ENCODE measurements at regions not wholly inside any gene's neighbourhood (a gene's known extent, or its start where the extent isn't known, plus 50 kb on each side); places are given as distances from the start of the nearest gene placed in this dataset.

GRCh38 chr2:216960671-216961268, 100.9 kb upstream of the TNP1 start (continued):
- no peak for TF ChIP-seq ZNF462 (CRISPR knock-in tag; IDR thresholded peaks at IDR 0.05)

- no peaks in the 10 kb centered on the region for H3K4me1 Mint-ChIP-seq
- Histone ChIP-seq H3K9me2 (ENCODE audit: insufficient read depth) (no peaks in the 10 kb centered on the region), H3K4me3 (no peak overlapping the region), H3K36me3 (ENCODE audit: insufficient read depth) (no peaks in the 10 kb centered on the region), H2AFZ (no peak overlapping the region), H3K79me2 (replicated peaks; ENCODE audit: insufficient read depth) (no peaks in the 10 kb centered on the region), H3K4me2 (no peak overlapping the region), H3K4me1 (ENCODE audit: insufficient read depth) (no peaks in the 10 kb centered on the region), H3K27ac (ENCODE audit: low read depth) (no peak overlapping the region), H3K27me3 (ENCODE audit: insufficient read depth) (no peaks in the 10 kb centered on the region), H3F3A (replicated peaks; ENCODE audit: low read depth) (no peaks in the 10 kb centered on the region), H4K20me1 (replicated peaks; ENCODE audit: insufficient read depth) (no peaks in the 10 kb centered on the region)
- ATAC-seq (no peak), DNase-seq (ENCODE audit: low spot score) (no peak)
- H3K9me3 Mint-ChIP-seq = 0 out of 3 replicates have a peak, but pooled peaks cover 5% of the 10 kb centered on the region
- TF ChIP-seq REST (IDR thresholded peaks at IDR 0.05; ENCODE audit: unreplicated experiment) (no peak), ETS1 (IDR thresholded peaks at IDR 0.05) (no peak), STAT1 (IDR thresholded peaks at IDR 0.05; ENCODE audit: unreplicated experiment) (no peak), EZH2 (IDR thresholded peaks at IDR 0.05; ENCODE audit: low read depth, unreplicated experiment) (no peak), CTCF (conservative IDR thresholded peaks at IDR 0.05; ENCODE audit: low read depth in 2 of 2) (no peak)
- H3K27me3 Mint-ChIP-seq (ENCODE audit: insufficient read depth, low read depth, poor library complexity) = peaks cover 1% of the 10 kb centered on the region
- H3K4me3 Mint-ChIP-seq = no peak overlapping the region
- H3K36me3 Mint-ChIP-seq (ENCODE audit: low read depth) = no peaks in the 10 kb centered on the region
- H3K27ac Mint-ChIP-seq = no peak overlapping the region
These were observed 99.6 kb upstream of the TNP1 start for GRCh38 chr2:216959433-216959832.
